Uterus (tissue), 2 donors: ENCODE measurements at regions not wholly inside any gene's neighbourhood (a gene's known extent, or its start where the extent isn't known, plus 50 kb on each side); places are given as distances from the start of the nearest gene placed in this dataset.

Source experiments
- CTCF ChIP-seq, 4 experiments: fragments of 200-600 bp in 2 of 4; fragments of 450-650 bp in 2 of 4; sonication (generic) in 2 of 4; IDR thresholded peaks; one replicate each; pipeline ENCODE4 v1.5.1; 2016 to 2019; ENCODE audit warnings: antibody characterized with exemption in 4 of 4, mild to moderate bottlenecking in 2 of 4, moderate library complexity in 1 of 4
- POLR2A ChIP-seq, 2 donors: fragments of 450-650 bp; IDR thresholded peaks; one replicate each; pipeline ENCODE4 v1.6.1; 2016; ENCODE audit warnings: antibody characterized with exemption in 2 of 2, mild to moderate bottlenecking in 1 of 2, moderate library complexity in 1 of 2

GRCh38 chr12:83954956-83955601 lies 957.5 kb downstream of the SLC6A15 start:
- TF ChIP-seq CTCF (IDR thresholded peaks at IDR 0.05) (no peak), POLR2A (IDR thresholded peaks at IDR 0.05) (no peak)
